AG09319 (cell line): ENCODE measurements at regions not wholly inside any gene's neighbourhood (a gene's known extent, or its start where the extent isn't known, plus 50 kb on each side); places are given as distances from the start of the nearest gene placed in this dataset.

Experiments
- DNase-seq: peaks from one replicate; pipeline ENCODE4 v3.0.0-alpha.2; 2010; ENCODE audit warnings: low read depth; ENCODE audit errors: extremely low read depth
- CTCF ChIP-seq: IDR thresholded peaks from 2 replicates; pipeline ENCODE4 v1.5.1; 2011; ENCODE audit warnings: low read depth, mild to moderate bottlenecking, inconsistent platforms, low read length, moderate library complexity

DNA sequence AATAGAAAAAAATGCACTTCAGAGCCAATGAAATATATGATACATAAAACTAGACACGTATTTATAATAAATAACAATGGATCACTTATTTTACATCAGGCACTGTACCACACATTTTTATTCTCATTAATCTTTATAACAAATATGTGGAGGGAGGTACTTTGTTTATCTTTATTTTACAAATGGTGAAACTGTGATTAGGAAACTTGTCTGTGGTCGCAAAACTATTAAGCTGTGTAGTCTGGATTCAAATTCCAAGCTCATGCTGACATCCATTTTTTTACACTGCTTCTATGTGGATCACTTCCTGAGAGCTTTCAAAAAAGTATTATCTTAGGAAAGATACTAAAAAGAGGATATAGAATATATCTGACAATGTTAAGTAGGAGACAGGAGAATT lies 978.6 kb downstream of the SORCS1 start:
- peak; percentile 19 for DNase-seq

DNA sequence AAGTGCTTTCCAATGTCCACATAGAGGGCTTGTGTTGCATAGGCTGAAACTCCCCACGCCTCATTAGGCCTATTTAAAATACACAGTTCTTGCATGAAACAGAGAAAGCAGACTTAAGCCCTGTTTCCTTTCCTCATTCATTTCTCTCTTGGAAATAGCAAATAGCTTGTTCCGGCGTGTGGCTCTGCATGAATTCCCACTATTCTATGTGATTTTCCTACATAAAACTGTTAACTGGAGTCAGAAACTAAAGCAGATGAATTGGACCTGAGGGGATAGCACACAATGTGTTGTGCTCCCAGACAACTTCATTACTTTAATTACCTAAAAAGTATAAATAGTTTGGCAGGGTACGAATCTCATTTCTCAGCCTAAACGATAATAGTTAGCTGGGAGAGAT lies 981.5 kb downstream of the SORCS1 start:
- DNase-seq, result no peak

More for the DNA sequence above, 978.6 kb downstream of the SORCS1 start:
- TF ChIP-seq CTCF, result no peak

GRCh38 chr10:106182542-106182941 lies 982.0 kb downstream of the SORCS1 start:
- TF ChIP-seq CTCF, result no peak
- DNase-seq, result no peak

More for the DNA sequence above, 981.5 kb downstream of the SORCS1 start:
- TF ChIP-seq CTCF, result no peak

GRCh38 chr10:106181501-106181900 lies 983.0 kb downstream of the SORCS1 start:
- TF ChIP-seq CTCF, result no peak
- DNase-seq, result peak; percentile 5

GRCh38 chr10:106179430-106179829 lies 985.1 kb downstream of the SORCS1 start:
- DNase-seq, result no peak
- TF ChIP-seq CTCF, result no peak

GRCh38 chr10:106175760-106176377 lies 988.6 kb downstream of the SORCS1 start:
- no peak for DNase-seq
- TF ChIP-seq CTCF, result peak; percentile 56

- no peak for TF ChIP-seq CTCF
- no peak for DNase-seq
Measured at GRCh38 chr10:106173838-106174237, 990.7 kb downstream of the SORCS1 start.
